IMR-90 (cell line): ENCODE measurements at regions not wholly inside any gene's neighbourhood (a gene's known extent, or its start where the extent isn't known, plus 50 kb on each side); places are given as distances from the start of the nearest gene placed in this dataset.

ENCODE experiments used
- ATAC-seq: fragments of 200-7000 bp; cut with Tn5 transposase; 2 replicates; pipeline ENCODE4 v1.9.1; 2020; ENCODE audit warnings: low read depth, mild to moderate bottlenecking, moderate library complexity
- BruUV-seq: library from RNA; stranded (reverse); fragments of 400-500 nt; replicated peaks from 2 replicates; lab custom pipeline; 2021; lab: Mats Ljungman, UMichigan
- CTCF ChIA-PET: fragments of 300-600 bp; formaldehyde crosslinking; extraction: SDS; loops from one replicate; lab custom pipeline; 2021; ENCODE audit warnings: antibody characterized with exemption; lab: Yijun Ruan, JAX
- POLR2A ChIA-PET: fragments of 300-600 bp; sonication (Branson Sonifier 250); formaldehyde crosslinking; loops from one replicate; lab custom pipeline; 2022; ENCODE audit warnings: antibody characterized with exemption; ENCODE audit not compliant: unreplicated experiment; lab: Charles Lee
- DNase-seq: peaks from one replicate; pipeline ENCODE4 v3.0.0; 2013
- H2AFZ ChIP-seq: replicated peaks from 2 replicates; pipeline ENCODE3; 2013; ENCODE audit warnings: low read length, mild to moderate bottlenecking; ENCODE audit not compliant: poor library complexity
- H2AK5ac ChIP-seq: 2 replicates; pipeline ENCODE4 v1.6.1; 2013; ENCODE audit warnings: low read depth, low read length, inconsistent platforms
- H2AK9ac ChIP-seq: replicated peaks from 2 replicates; pipeline ENCODE3; 2013; ENCODE audit warnings: mild to moderate bottlenecking, low read depth, low read length, moderate library complexity; ENCODE audit not compliant: poor library complexity
- H2BK120ac ChIP-seq: 2 replicates; pipeline ENCODE4 v1.6.1; 2013; ENCODE audit warnings: low read depth, low read length, inconsistent platforms
- H2BK15ac ChIP-seq: 3 replicates; pipeline ENCODE4 v1.6.1; 2013; ENCODE audit warnings: low read depth, low read length, inconsistent platforms
- H2BK20ac ChIP-seq: 2 replicates; pipeline ENCODE4 v1.6.1; 2013; ENCODE audit warnings: low read depth, mild to moderate bottlenecking, inconsistent platforms, low read length, moderate library complexity
- H2BK5ac ChIP-seq: 2 replicates; pipeline ENCODE4 v1.6.1; 2013; ENCODE audit warnings: mild to moderate bottlenecking, low read depth, low read length, inconsistent platforms; ENCODE audit not compliant: poor library complexity, severe bottlenecking
- H3K14ac ChIP-seq: replicated peaks from 2 replicates; pipeline ENCODE4 v1.6.1; 2013; ENCODE audit warnings: low read depth, low read length, inconsistent platforms
- H3K18ac ChIP-seq: 2 replicates; pipeline ENCODE4 v1.6.1; 2013; ENCODE audit warnings: low read depth, low read length, control low read depth
- H3K23ac ChIP-seq: 2 replicates; pipeline ENCODE4 v1.6.1; 2013; ENCODE audit warnings: low read depth, low read length, inconsistent platforms
- H3K27ac ChIP-seq: 2 replicates; pipeline ENCODE4 v1.5.1; 2013; ENCODE audit warnings: mild to moderate bottlenecking, control low read depth, low read length; ENCODE audit not compliant: insufficient read depth
- H3K27me3 ChIP-seq: 2 replicates; pipeline ENCODE4 v1.6.1; 2013; ENCODE audit warnings: low read length; ENCODE audit not compliant: control insufficient read depth, insufficient read depth
- H3K36me3 ChIP-seq: 2 replicates; pipeline ENCODE4 v1.6.1; 2013; ENCODE audit warnings: low read length, mixed read lengths; ENCODE audit not compliant: control insufficient read depth, insufficient read depth
- H3K4ac ChIP-seq: 2 replicates; pipeline ENCODE4 v1.6.1; 2013; ENCODE audit warnings: low read depth, low read length, inconsistent platforms
- H3K4me1 ChIP-seq: 2 replicates; pipeline ENCODE4 v1.6.1; 2013; ENCODE audit warnings: low read length, mixed read lengths; ENCODE audit not compliant: control insufficient read depth, insufficient read depth
- H3K4me2 ChIP-seq: 2 replicates; pipeline ENCODE4 v1.6.1; 2013; ENCODE audit warnings: low read depth, mild to moderate bottlenecking, control low read depth, low read length, moderate library complexity
- H3K4me3 ChIP-seq: 2 replicates; pipeline ENCODE4 v1.5.1; 2013; ENCODE audit warnings: low read depth, mild to moderate bottlenecking, control low read depth, low read length, moderate library complexity; ENCODE audit not compliant: insufficient read depth
- H3K56ac ChIP-seq: 2 replicates; pipeline ENCODE4 v1.6.1; 2013; ENCODE audit warnings: low read length, inconsistent platforms; ENCODE audit not compliant: insufficient read depth; ENCODE audit errors: extremely low read depth
- H3K79me1 ChIP-seq, 2 experiments: 2 replicates each; pipeline ENCODE4 v1.6.1; 2013; ENCODE audit warnings: low read length in 2 of 2, inconsistent platforms in 1 of 2, low read depth in 1 of 2
- H3K9ac ChIP-seq: 2 replicates; pipeline ENCODE4 v1.6.1; 2013; ENCODE audit warnings: low read depth, low read length, control low read depth
- H3K9me1 ChIP-seq: 2 replicates; pipeline ENCODE4 v1.6.1; 2013; ENCODE audit warnings: low read length, inconsistent platforms; ENCODE audit not compliant: insufficient read depth
- H3K9me3 ChIP-seq: 2 replicates; pipeline ENCODE4 v1.6.1; 2013; ENCODE audit warnings: low read length; ENCODE audit not compliant: control insufficient read depth, insufficient read depth
- H4K20me1 ChIP-seq: 2 replicates; pipeline ENCODE4 v1.6.1; 2013; ENCODE audit warnings: low read length, inconsistent platforms; ENCODE audit not compliant: insufficient read depth
- H4K5ac ChIP-seq: 2 replicates; pipeline ENCODE4 v1.6.1; 2013; ENCODE audit warnings: mild to moderate bottlenecking, low read depth, low read length, control low read depth
- H4K8ac ChIP-seq, 2 experiments: 2 replicates each; pipeline ENCODE4 v1.6.1; 2013; ENCODE audit warnings: low read depth in 2 of 2, low read length in 2 of 2, control low read depth in 1 of 2, inconsistent platforms in 1 of 2
- H4K91ac ChIP-seq: 2 replicates; pipeline ENCODE4 v1.6.1; 2013; ENCODE audit warnings: low read depth, low read length, inconsistent platforms; ENCODE audit not compliant: insufficient read depth
- CHD1 ChIP-seq: IDR thresholded peaks from 2 replicates; pipeline ENCODE4 v1.6.1; 2012; ENCODE audit warnings: low read depth, low read length, improper control_type of control experiment
- FOS ChIP-seq: fragments of 150-350 bp; IDR thresholded peaks from 2 replicates; pipeline ENCODE4 v1.6.1; 2016; ENCODE audit warnings: low read depth, low read length
- MAFK ChIP-seq: IDR thresholded peaks from 2 replicates; pipeline ENCODE4 v1.6.1; 2012; ENCODE audit warnings: low read depth, low read length, improper control_type of control experiment
- MAZ ChIP-seq: IDR thresholded peaks from 2 replicates; pipeline ENCODE4 v1.6.1; 2012; ENCODE audit warnings: low read depth, mild to moderate bottlenecking, low read length, improper control_type of control experiment, moderate library complexity, borderline replicate concordance
- MXI1 ChIP-seq: IDR thresholded peaks from 2 replicates; pipeline ENCODE4 v1.6.1; 2012; ENCODE audit warnings: low read depth, mild to moderate bottlenecking, low read length, moderate library complexity, borderline replicate concordance
- NFE2L2 ChIP-seq: fragments of 150-350 bp; IDR thresholded peaks from 2 replicates; pipeline ENCODE4 v1.6.1; 2016; ENCODE audit warnings: low read depth, mild to moderate bottlenecking, low read length
- POLR2A ChIP-seq: IDR thresholded peaks from 2 replicates; pipeline ENCODE4 v1.6.1; 2012; ENCODE audit warnings: mild to moderate bottlenecking, low read depth, low read length
- RAD21 ChIP-seq: IDR thresholded peaks from 2 replicates; pipeline ENCODE4 v1.6.1; 2012; ENCODE audit warnings: low read length, improper control_type of control experiment
- RCOR1 ChIP-seq: IDR thresholded peaks from 2 replicates; pipeline ENCODE4 v1.6.1; 2012; ENCODE audit warnings: mild to moderate bottlenecking, low read length, improper control_type of control experiment; ENCODE audit not compliant: insufficient replicate concordance
- SMC3 ChIP-seq: fragments of 150-350 bp; IDR thresholded peaks from 2 replicates; pipeline ENCODE4 v1.6.1; 2016; ENCODE audit warnings: low read depth, mild to moderate bottlenecking, antibody characterized with exemption, low read length, moderate library complexity
- whole genome bisulfite sequencing, 2 experiments: methylation state at CpG; one replicate each; pipeline versions ENCODE4 v1.1.5 to v1.1.7; 2013; ENCODE audit warnings: missing lambda C conversion rate in 2 of 2; ENCODE audit not compliant: insufficient read length in 1 of 2; ENCODE audit errors: extremely low coverage in 2 of 2; 5-methylcytosine and 5-hydroxymethylcytosine counted together
- dilution Hi-C: fragments of 300-500 bp; cut with HindIII; formaldehyde crosslinking; loops from one replicate; pipeline ENCODE4 v1.14.3; 2018; ENCODE audit warnings: low sequenced_read_pairs; ENCODE audit not compliant: unreplicated experiment
- in situ Hi-C: fragments of 300-500 bp; cut with MboI; formaldehyde crosslinking; loops from 3 replicates; pipeline ENCODE4 v1.14.3; 2019; ENCODE audit warnings: low sequenced_read_pairs, inconsistent platforms, mixed read lengths
- intact Hi-C: fragments of 100-400 bp; cut with micrococcal nuclease; formaldehyde crosslinking; loops from 2 replicates; pipeline ENCODE4 v1.10.0; 2022
- TF ChIP-seq, protein P1 (sequence below): fragments of 150-350 bp; IDR thresholded peaks from 2 replicates; pipeline ENCODE4 v1.6.1; 2016; ENCODE audit warnings: low read depth, mild to moderate bottlenecking, low read length, moderate library complexity, borderline replicate concordance

DNA sequence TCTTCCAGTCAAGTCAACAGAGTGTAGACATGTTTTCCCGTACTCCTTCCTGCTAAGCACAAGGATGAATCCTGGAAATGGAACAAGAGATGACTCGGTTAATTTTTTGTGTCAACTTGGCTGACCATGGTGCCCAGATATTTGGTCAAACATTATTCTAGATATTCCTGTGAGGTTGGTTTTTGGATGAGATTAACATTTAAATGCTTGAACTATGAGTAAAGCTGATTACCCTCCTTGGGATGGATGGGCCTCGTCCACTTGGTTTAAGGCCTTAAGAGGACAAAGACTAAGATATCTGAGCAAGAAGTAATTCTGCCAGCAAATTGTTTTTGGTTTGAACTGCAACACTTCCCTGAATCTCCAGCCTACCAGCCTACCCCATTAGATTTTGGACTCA, 338.1 kb upstream of the MSX2 start:
- H4K5ac ChIP-seq: no peak overlapping the region
- POLR2A ChIA-PET: no interaction called here
- no peak overlapping the region for H3K14ac ChIP-seq
- H2BK15ac ChIP-seq: no peak overlapping the region
- no peak overlapping the region for H2BK120ac ChIP-seq
- H3K23ac ChIP-seq: no peak overlapping the region
- 0 out of 2 replicates have a peak, but pooled peaks cover 4% of the 10 kb centered on the region for H3K9me1 ChIP-seq
- dilution Hi-C loops: no loop called here
- no peak overlapping the region for H2AK9ac ChIP-seq
- no peak overlapping the region for H3K4me3 ChIP-seq
- CTCF ChIA-PET: no interaction called here
- intact Hi-C loops: no loop called here
- no peaks in the 10 kb centered on the region for H4K20me1 ChIP-seq
- no peak overlapping the region; the same call in 1 of the 2 replicates for H3K18ac ChIP-seq
- DNase-seq: peak; percentile 29
- no peaks in the 10 kb centered on the region for H3K36me3 ChIP-seq
- H3K4ac ChIP-seq: no peak overlapping the region
- WGBS, 2 experiments: no CpG with 5 or more reads among the region's 3 CpGs
- H2AFZ ChIP-seq: no peak overlapping the region
- no peak overlapping the region for H3K56ac ChIP-seq
- H4K8ac ChIP-seq: no peak overlapping the region
- TF ChIP-seq NFE2L2 (no peak), RCOR1 (no peak), MXI1 (no peak), FOS (no peak), CHD1 (no peak), SMC3 (no peak), POLR2A (no peak), MAZ (no peak), RAD21 (no peak), MAFK (no peak)
- TF ChIP-seq, protein P1, sequence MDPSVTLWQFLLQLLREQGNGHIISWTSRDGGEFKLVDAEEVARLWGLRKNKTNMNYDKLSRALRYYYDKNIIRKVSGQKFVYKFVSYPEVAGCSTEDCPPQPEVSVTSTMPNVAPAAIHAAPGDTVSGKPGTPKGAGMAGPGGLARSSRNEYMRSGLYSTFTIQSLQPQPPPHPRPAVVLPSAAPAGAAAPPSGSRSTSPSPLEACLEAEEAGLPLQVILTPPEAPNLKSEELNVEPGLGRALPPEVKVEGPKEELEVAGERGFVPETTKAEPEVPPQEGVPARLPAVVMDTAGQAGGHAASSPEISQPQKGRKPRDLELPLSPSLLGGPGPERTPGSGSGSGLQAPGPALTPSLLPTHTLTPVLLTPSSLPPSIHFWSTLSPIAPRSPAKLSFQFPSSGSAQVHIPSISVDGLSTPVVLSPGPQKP: no peak
- no peaks in the 10 kb centered on the region for H3K79me1 ChIP-seq
- no peak overlapping the region for H3K4me2 ChIP-seq
- in situ Hi-C loops: no loop called here
- no peak overlapping the region for H2AK5ac ChIP-seq
- no peak overlapping the region for H2BK5ac ChIP-seq
- no peak overlapping the region for H4K91ac ChIP-seq
- H3K9me3 ChIP-seq: no peaks in the 10 kb centered on the region
- H3K27me3 ChIP-seq: peaks cover 1% of the 10 kb centered on the region
- H3K9ac ChIP-seq: no peak overlapping the region
- BruUV-seq: no TSS peak
- H3K27ac ChIP-seq: no peak overlapping the region
- no peak for ATAC-seq
- peaks cover 13% of the 10 kb centered on the region for H3K4me1 ChIP-seq
- H2BK20ac ChIP-seq: no peak overlapping the region
